HEK293T (cell line): ENCODE measurements at regions not wholly inside any gene's neighbourhood (a gene's known extent, or its start where the extent isn't known, plus 50 kb on each side); places are given as distances from the start of the nearest gene placed in this dataset.
A peak's percentile ranks its signal among the peaks of the same experiment; 100 is the strongest.
"Not testable (repeated sequence)": the region's sequence is repeated elsewhere in the genome, so short reads cannot be mapped to it uniquely, and the experiment has no call there.

Source experiments
- CTCF ChIA-PET: fragments of 350-600 bp; formaldehyde crosslinking; extraction: SDS; loops from one replicate; lab custom pipeline; 2021; ENCODE audit warnings: antibody characterized with exemption, inconsistent platforms; lab: Yijun Ruan, JAX
- POLR2A ChIA-PET: fragments of 350-600 bp; formaldehyde crosslinking; extraction: SDS; loops from one replicate; lab custom pipeline; 2020; ENCODE audit warnings: antibody characterized with exemption, inconsistent platforms; lab: Yijun Ruan, JAX
- DNase-seq: peaks from one replicate; pipeline ENCODE4 v3.0.0; 2012; ENCODE audit warnings: mixed read lengths; ENCODE audit errors: extremely low spot score
- ARNT ChIP-seq: fragments of 450-650 bp; IDR thresholded peaks from 2 replicates; pipeline ENCODE4 v1.6.1; 2017; ENCODE audit warnings: mild to moderate bottlenecking
- BHLHE40 ChIP-seq: fragments of 450-650 bp; IDR thresholded peaks from 2 replicates; pipeline ENCODE4 v1.6.1; 2016; ENCODE audit warnings: mild to moderate bottlenecking, moderate library complexity, borderline replicate concordance
- CTBP1 ChIP-seq: fragments of 450-650 bp; IDR thresholded peaks from 2 replicates; pipeline ENCODE4 v1.6.1; 2016; ENCODE audit warnings: borderline replicate concordance
- ELF4 ChIP-seq: fragments of 450-650 bp; IDR thresholded peaks from 2 replicates; pipeline ENCODE4 v1.6.1; 2017; ENCODE audit warnings: antibody characterized with exemption
- FOXA1 ChIP-seq: fragments of 450-650 bp; IDR thresholded peaks from 2 replicates; pipeline ENCODE4 v1.6.1; 2016; ENCODE audit warnings: mild to moderate bottlenecking
- FOXK2 ChIP-seq: fragments of 450-650 bp; IDR thresholded peaks from 2 replicates; pipeline ENCODE4 v1.6.1; 2016; ENCODE audit warnings: mild to moderate bottlenecking
- FOXM1 ChIP-seq: fragments of 450-650 bp; IDR thresholded peaks from 2 replicates; pipeline ENCODE4 v1.6.1; 2017; ENCODE audit warnings: mild to moderate bottlenecking, borderline replicate concordance
- HDGF ChIP-seq: fragments of 450-650 bp; IDR thresholded peaks from 2 replicates; pipeline ENCODE4 v1.6.1; 2017; ENCODE audit warnings: antibody characterized with exemption, borderline replicate concordance
- L3MBTL2 ChIP-seq: fragments of 450-650 bp; conservative IDR thresholded peaks from 2 replicates; pipeline ENCODE4 v1.6.1; 2016; ENCODE audit warnings: mild to moderate bottlenecking
- LEF1 ChIP-seq: fragments of 450-650 bp; IDR thresholded peaks from 2 replicates; pipeline ENCODE4 v1.6.1; 2017; ENCODE audit warnings: mild to moderate bottlenecking, borderline replicate concordance
- NFRKB ChIP-seq: fragments of 450-650 bp; IDR thresholded peaks from 2 replicates; pipeline ENCODE4 v1.6.1; 2016; ENCODE audit warnings: mild to moderate bottlenecking, moderate library complexity
- PKNOX1 ChIP-seq: fragments of 450-650 bp; IDR thresholded peaks from 2 replicates; pipeline ENCODE4 v1.6.1; 2016
- SP1 ChIP-seq: fragments of 450-650 bp; IDR thresholded peaks from 2 replicates; pipeline ENCODE4 v1.6.1; 2017
- SUZ12 ChIP-seq: fragments of 450-650 bp; IDR thresholded peaks from 2 replicates; pipeline ENCODE4 v1.6.1; 2016; ENCODE audit warnings: mild to moderate bottlenecking
- TARDBP ChIP-seq: fragments of 450-650 bp; IDR thresholded peaks from 2 replicates; pipeline ENCODE4 v1.6.1; 2016
- ZNF384 ChIP-seq: fragments of 450-650 bp; IDR thresholded peaks from 2 replicates; pipeline ENCODE4 v1.6.1; 2016

GRCh38 chr4:190118519-190118918 lies 54.2 kb downstream of the DBET start:
- DNase-seq, CTCF ChIA-PET, POLR2A ChIA-PET: not testable (repeated sequence)

GRCh38 chr4:190119474-190119873 lies 54.1 kb upstream of the DUX4 start:
- not testable (repeated sequence) for DNase-seq

GRCh38 chr4:190120111-190120514 lies 53.5 kb upstream of the DUX4 start:
- CTCF ChIA-PET, POLR2A ChIA-PET: not testable (repeated sequence)
- DNase-seq: peak; percentile 3

More at GRCh38 chr4:190119474-190119873, 54.1 kb upstream of the DUX4 start:
- POLR2A ChIA-PET, CTCF ChIA-PET: not testable (repeated sequence)

GRCh38 chr4:190120537-190121001 lies 53.0 kb upstream of the DUX4 start:
- CTCF ChIA-PET, POLR2A ChIA-PET, DNase-seq: not testable (repeated sequence)

GRCh38 chr4:190121076-190121671 lies 52.4 kb upstream of the DUX4 start:
- POLR2A ChIA-PET, DNase-seq, CTCF ChIA-PET: not testable (repeated sequence)

GRCh38 chr4:190121759-190122158 lies 51.8 kb upstream of the DUX4 start:
- TF ChIP-seq CTBP1: no peak
- no peak for TF ChIP-seq SUZ12
- TF ChIP-seq ZNF384: no peak
- TF ChIP-seq ARNT: no peak
- no peak for TF ChIP-seq LEF1
- no peak for TF ChIP-seq HDGF
- TF ChIP-seq TARDBP: no peak
- TF ChIP-seq L3MBTL2: no peak
- no peak for TF ChIP-seq FOXK2
- no peak for TF ChIP-seq FOXA1
- TF ChIP-seq BHLHE40: no peak
- no peak for TF ChIP-seq SP1
- no peak for TF ChIP-seq PKNOX1
- TF ChIP-seq FOXM1: no peak
- no peak for TF ChIP-seq ELF4
- no peak for TF ChIP-seq NFRKB
- ChIA-PET POLR2A (no interaction called here), CTCF (no interaction called here)
- DNase-seq: no peak

- DNase-seq, CTCF ChIA-PET, POLR2A ChIA-PET: not testable (repeated sequence)
Measured at GRCh38 chr4:190122161-190123142, 51.1 kb upstream of the DUX4 start.
